ENCODE measurements at regions not wholly inside any gene's neighbourhood (a gene's known extent, or its start where the extent isn't known, plus 50 kb on each side); places are given as distances from the start of the nearest gene placed in this dataset.

DNA sequence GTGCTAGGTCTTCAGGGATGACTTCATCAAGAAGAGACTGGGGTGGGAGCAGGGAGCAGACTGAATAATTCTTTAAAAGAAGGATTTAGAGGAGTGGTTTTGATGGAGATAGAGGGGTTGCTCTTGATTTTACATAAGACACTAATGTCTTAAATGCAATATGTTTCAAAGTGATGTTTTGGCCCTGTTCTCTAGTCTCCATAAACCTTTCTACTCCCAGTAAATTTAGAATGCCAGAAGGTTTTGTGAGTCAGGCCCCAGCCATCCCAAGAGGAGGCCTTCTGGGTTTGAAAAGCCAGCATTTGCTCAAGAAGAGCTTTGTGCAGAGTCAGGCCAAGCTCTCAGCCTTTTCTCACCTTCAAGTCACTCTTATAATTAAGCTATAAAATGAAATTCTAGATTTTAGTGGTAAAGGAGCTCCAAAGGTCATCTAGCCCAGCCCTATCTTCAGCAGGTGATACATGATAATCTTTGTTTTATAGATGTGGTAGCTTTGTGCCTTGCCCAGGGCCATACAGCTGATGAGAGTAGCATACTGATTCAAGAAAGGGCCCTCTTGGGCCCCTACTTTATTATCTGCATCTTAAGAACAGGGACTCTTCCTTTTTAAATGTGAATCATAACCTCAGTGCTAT lies 122.8 kb upstream of the MTNR1B start:
- H3K4me3 ChIP-seq (ENCODE audit: low read depth in 2 of 2, low read length in 2 of 2), result no peak overlapping the region
- no peaks in the 10 kb centered on the region for H3K4me1 ChIP-seq (ENCODE audit: control insufficient read depth, insufficient read depth, low read length)
- TF ChIP-seq SIN3A (IDR thresholded peaks at IDR 0.05; ENCODE audit: borderline replicate concordance, insufficient read depth, low read depth, low read length), result no peak
- in situ Hi-C loops (cut with HindIII; ENCODE audit: low pct_unique_long_range_greater_than_20kb, low sequenced_read_pairs) (no loop called here), intact Hi-C loops (cut with micrococcal nuclease; ENCODE audit: unreplicated experiment) (no loop called here)
- ChIA-PET CTCF (no interaction called here), POLR2A (no interaction called here)
- no peaks in the 10 kb centered on the region for H3K36me3 ChIP-seq (ENCODE audit: control insufficient read depth, insufficient read depth, low read length)
- no peak overlapping the region for H3K27ac ChIP-seq (ENCODE audit: low read length)
- no peaks in the 10 kb centered on the region for H3K27me3 ChIP-seq (ENCODE audit: control insufficient read depth, insufficient read depth, low read length)
- no peaks in the 10 kb centered on the region for H3K9me3 ChIP-seq (ENCODE audit: control insufficient read depth, insufficient read depth, low read depth, low read length)
- no peak for ATAC-seq
- BruUV-seq (replicated peaks), result no TSS peak
- no peak for DNase-seq (ENCODE audit: low read depth, low spot score)

GRCh38 chr11:92848578-92848977 lies 120.9 kb upstream of the MTNR1B start:
- no peaks in the 10 kb centered on the region for H3K9me3 ChIP-seq (ENCODE audit: control insufficient read depth, insufficient read depth, low read depth, low read length)
- H3K4me1 ChIP-seq (ENCODE audit: control insufficient read depth, insufficient read depth, low read length), result no peaks in the 10 kb centered on the region
- TF ChIP-seq CTCF (IDR thresholded peaks at IDR 0.05) (no peak), POLR2AphosphoS5 (IDR thresholded peaks at IDR 0.05; ENCODE audit: low read depth, low read length) (no peak), SIN3A (IDR thresholded peaks at IDR 0.05; ENCODE audit: borderline replicate concordance, insufficient read depth, low read depth, low read length) (no peak), TCF7L2 (IDR thresholded peaks at IDR 0.05; ENCODE audit: low read depth, low read length) (no peak)
- TF ChIP-seq, protein P1, sequence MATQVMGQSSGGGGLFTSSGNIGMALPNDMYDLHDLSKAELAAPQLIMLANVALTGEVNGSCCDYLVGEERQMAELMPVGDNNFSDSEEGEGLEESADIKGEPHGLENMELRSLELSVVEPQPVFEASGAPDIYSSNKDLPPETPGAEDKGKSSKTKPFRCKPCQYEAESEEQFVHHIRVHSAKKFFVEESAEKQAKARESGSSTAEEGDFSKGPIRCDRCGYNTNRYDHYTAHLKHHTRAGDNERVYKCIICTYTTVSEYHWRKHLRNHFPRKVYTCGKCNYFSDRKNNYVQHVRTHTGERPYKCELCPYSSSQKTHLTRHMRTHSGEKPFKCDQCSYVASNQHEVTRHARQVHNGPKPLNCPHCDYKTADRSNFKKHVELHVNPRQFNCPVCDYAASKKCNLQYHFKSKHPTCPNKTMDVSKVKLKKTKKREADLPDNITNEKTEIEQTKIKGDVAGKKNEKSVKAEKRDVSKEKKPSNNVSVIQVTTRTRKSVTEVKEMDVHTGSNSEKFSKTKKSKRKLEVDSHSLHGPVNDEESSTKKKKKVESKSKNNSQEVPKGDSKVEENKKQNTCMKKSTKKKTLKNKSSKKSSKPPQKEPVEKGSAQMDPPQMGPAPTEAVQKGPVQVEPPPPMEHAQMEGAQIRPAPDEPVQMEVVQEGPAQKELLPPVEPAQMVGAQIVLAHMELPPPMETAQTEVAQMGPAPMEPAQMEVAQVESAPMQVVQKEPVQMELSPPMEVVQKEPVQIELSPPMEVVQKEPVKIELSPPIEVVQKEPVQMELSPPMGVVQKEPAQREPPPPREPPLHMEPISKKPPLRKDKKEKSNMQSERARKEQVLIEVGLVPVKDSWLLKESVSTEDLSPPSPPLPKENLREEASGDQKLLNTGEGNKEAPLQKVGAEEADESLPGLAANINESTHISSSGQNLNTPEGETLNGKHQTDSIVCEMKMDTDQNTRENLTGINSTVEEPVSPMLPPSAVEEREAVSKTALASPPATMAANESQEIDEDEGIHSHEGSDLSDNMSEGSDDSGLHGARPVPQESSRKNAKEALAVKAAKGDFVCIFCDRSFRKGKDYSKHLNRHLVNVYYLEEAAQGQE (IDR thresholded peaks at IDR 0.05; ENCODE audit: insufficient read depth in 1 of 2, low read depth in 2 of 2, low read length in 1 of 2), result no peak
- intact Hi-C loops (cut with micrococcal nuclease; ENCODE audit: unreplicated experiment), result no loop called here
- ATAC-seq, result no peak
- no peaks in the 10 kb centered on the region for H3K36me3 ChIP-seq (ENCODE audit: control insufficient read depth, insufficient read depth, low read length)
- ChIA-PET CTCF (no interaction called here), POLR2A (no interaction called here)
- H3K27ac ChIP-seq (ENCODE audit: low read length), result no peak overlapping the region
- DNase-seq (ENCODE audit: low read depth, low spot score), result no peak
- in situ Hi-C loops (cut with HindIII; ENCODE audit: low pct_unique_long_range_greater_than_20kb, low sequenced_read_pairs), result no loop called here
- no peaks in the 10 kb centered on the region for H3K27me3 ChIP-seq (ENCODE audit: control insufficient read depth, insufficient read depth, low read length)
- H3K4me3 ChIP-seq (ENCODE audit: low read depth in 2 of 2, low read length in 2 of 2), result no peak overlapping the region
- no TSS peak for BruUV-seq (replicated peaks)

DNA sequence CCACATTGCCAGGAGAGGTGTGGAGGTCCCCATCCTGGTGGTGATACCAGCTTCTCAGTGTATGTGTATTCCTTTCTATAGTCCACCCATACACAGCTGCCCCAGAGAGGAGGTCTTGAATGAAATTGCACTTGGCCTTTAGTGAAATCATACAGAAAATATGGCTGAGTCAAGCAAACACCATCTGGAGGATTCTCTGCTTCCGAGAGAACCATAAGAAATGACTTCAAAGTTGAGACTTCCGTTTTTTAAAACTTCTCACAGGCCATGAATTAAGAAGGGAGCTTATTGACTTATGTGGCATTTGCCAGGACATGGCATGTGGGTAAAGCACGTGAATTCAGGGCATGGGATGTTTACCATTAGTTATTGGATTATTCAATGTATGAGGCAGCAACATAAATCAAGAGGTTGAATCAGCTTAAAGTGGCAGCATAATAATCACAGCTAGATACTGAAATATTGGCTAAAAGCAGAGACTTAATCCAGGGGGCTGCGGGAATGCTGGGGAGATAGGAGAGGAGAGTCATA lies 119.1 kb upstream of the MTNR1B start:
- CTCF ChIA-PET, result no interaction called here
- intact Hi-C loops (cut with micrococcal nuclease; ENCODE audit: unreplicated experiment), result no loop called here
- no TSS peak for BruUV-seq (replicated peaks)

More for the DNA sequence above, 119.1 kb upstream of the MTNR1B start:
- POLR2A ChIA-PET, result no interaction called here
- Histone ChIP-seq H3K27ac (ENCODE audit: low read length) (no peak overlapping the region), H3K36me3 (ENCODE audit: control insufficient read depth, insufficient read depth, low read length) (no peaks in the 10 kb centered on the region), H3K4me1 (ENCODE audit: control insufficient read depth, insufficient read depth, low read length) (no peaks in the 10 kb centered on the region), H3K4me3 (ENCODE audit: low read depth in 2 of 2, low read length in 2 of 2) (no peak overlapping the region), H3K27me3 (ENCODE audit: control insufficient read depth, insufficient read depth, low read length) (no peaks in the 10 kb centered on the region), H3K9me3 (ENCODE audit: control insufficient read depth, insufficient read depth, low read depth, low read length) (no peaks in the 10 kb centered on the region)
- ATAC-seq, result no peak
- in situ Hi-C loops (cut with HindIII; ENCODE audit: low pct_unique_long_range_greater_than_20kb, low sequenced_read_pairs), result no loop called here
- TF ChIP-seq TCF7L2 (IDR thresholded peaks at IDR 0.05; ENCODE audit: low read depth, low read length) (no peak), SIN3A (IDR thresholded peaks at IDR 0.05; ENCODE audit: borderline replicate concordance, insufficient read depth, low read depth, low read length) (no peak), CTCF (IDR thresholded peaks at IDR 0.05) (no peak), POLR2AphosphoS5 (IDR thresholded peaks at IDR 0.05; ENCODE audit: low read depth, low read length) (no peak)
- TF ChIP-seq, protein P1 (IDR thresholded peaks at IDR 0.05; ENCODE audit: insufficient read depth in 1 of 2, low read depth in 2 of 2, low read length in 1 of 2), result no peak
- no peak for DNase-seq (ENCODE audit: low read depth, low spot score)

All from Panc1 (cell line).